Kidney (tissue), 13 donors: ENCODE measurements at regions not wholly inside any gene's neighbourhood (a gene's known extent, or its start where the extent isn't known, plus 50 kb on each side); places are given as distances from the start of the nearest gene placed in this dataset.
A peak's percentile ranks its signal among the peaks of the same experiment; 100 is the strongest.

Source experiments
- DNase-seq, 5 donors: peaks; one replicate each; pipeline ENCODE4 v3.0.0-alpha.2; 2013 to 2020
- FAIRE-seq: peaks from 2 replicates; lab custom pipeline; 2012; peaks lifted over from hg19 to GRCh38; lab: Jason Lieb, UNC
- H3K27ac ChIP-seq, 2 donors: one replicate each; pipeline ENCODE4 v1.7.0; 2013; ENCODE audit warnings: low read depth in 2 of 2, low read length in 2 of 2, inconsistent platforms in 1 of 2
- H3K27me3 ChIP-seq: one replicate; pipeline ENCODE4 v1.7.1; 2013; ENCODE audit warnings: low read length, inconsistent platforms; ENCODE audit not compliant: control insufficient read depth, insufficient read depth
- H3K36me3 ChIP-seq, 3 donors: one replicate each; pipeline versions ENCODE4 v1.7.0 to v1.7.1; 2013; ENCODE audit warnings: low read length in 3 of 3, control low read depth in 1 of 3, inconsistent platforms in 1 of 3; ENCODE audit not compliant: insufficient read depth in 3 of 3, control insufficient read depth in 2 of 3
- H3K4me1 ChIP-seq, 3 donors: one replicate each; pipeline versions ENCODE4 v1.7.0 to v1.7.1; 2013; ENCODE audit warnings: low read length in 3 of 3, inconsistent platforms in 1 of 3, low read depth in 1 of 3; ENCODE audit not compliant: control insufficient read depth in 2 of 3, insufficient read depth in 2 of 3
- H3K4me3 ChIP-seq, 3 donors: one replicate each; pipeline versions ENCODE4 v1.7.0 to v1.8.1; 2013; ENCODE audit warnings: low read length in 3 of 3, control low read depth in 1 of 3, inconsistent platforms in 1 of 3
- H3K9ac ChIP-seq, 3 donors: one replicate each; pipeline versions ENCODE4 v1.7.0 to v1.7.1; 2013; ENCODE audit warnings: low read length in 3 of 3, control low read depth in 1 of 3, inconsistent platforms in 1 of 3
- H3K9me3 ChIP-seq, 3 donors: one replicate each; pipeline versions ENCODE4 v1.7.0 to v1.7.1; 2013; ENCODE audit warnings: low read length in 3 of 3, control low read depth in 1 of 3, inconsistent platforms in 1 of 3; ENCODE audit not compliant: control insufficient read depth in 2 of 3, insufficient read depth in 1 of 3
- intact Hi-C: fragments of 100-400 bp; cut with DNase I; formaldehyde crosslinking; loops from one replicate; pipeline ENCODE4 v1.11.1; 2022
- TF ChIP-seq, protein P1 (sequence below): IDR thresholded peaks from 3 replicates; pipeline ENCODE4 v1.5.1; 2012; ENCODE audit warnings: mild to moderate bottlenecking, moderate library complexity, borderline replicate concordance; ENCODE audit not compliant: insufficient read depth; ENCODE audit errors: extremely low read depth
- donor health status: control.
- donor health status: control.
- donor health status: control.
- donor health status: control.
- donor health status: control.
- donor health status: DM: yes; HTN: yes; CAD: no.
- donor health status: Normal renal cell carcinoma (clear cell type).

DNA sequence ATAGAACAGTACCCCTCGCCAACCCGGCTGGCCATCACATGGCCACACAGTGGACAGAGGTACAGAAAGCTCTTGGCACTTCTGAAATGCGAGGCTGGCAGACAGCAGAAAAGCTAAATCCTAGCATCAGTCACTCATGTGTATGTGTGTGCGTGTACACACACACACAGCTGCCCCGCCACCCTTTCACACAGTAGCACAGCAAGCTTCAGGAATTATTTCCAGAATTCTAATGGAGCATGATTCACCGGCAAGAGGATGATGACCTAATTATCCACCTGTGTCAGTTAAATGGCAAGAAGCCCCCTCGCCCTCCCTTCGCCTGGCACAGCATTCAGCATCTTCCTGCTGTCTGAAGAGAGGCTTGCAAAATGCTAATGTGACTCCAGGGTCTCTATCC, 336.0 kb downstream of the SHANK2 start:
- no peak for FAIRE-seq
- no peak overlapping the region for H3K4me3 ChIP-seq
- intact Hi-C loops = no loop called here
- no peaks in the 10 kb centered on the region for H3K9me3 ChIP-seq
- H3K4me1 ChIP-seq = no peaks in the 10 kb centered on the region
- TF ChIP-seq, protein P1, sequence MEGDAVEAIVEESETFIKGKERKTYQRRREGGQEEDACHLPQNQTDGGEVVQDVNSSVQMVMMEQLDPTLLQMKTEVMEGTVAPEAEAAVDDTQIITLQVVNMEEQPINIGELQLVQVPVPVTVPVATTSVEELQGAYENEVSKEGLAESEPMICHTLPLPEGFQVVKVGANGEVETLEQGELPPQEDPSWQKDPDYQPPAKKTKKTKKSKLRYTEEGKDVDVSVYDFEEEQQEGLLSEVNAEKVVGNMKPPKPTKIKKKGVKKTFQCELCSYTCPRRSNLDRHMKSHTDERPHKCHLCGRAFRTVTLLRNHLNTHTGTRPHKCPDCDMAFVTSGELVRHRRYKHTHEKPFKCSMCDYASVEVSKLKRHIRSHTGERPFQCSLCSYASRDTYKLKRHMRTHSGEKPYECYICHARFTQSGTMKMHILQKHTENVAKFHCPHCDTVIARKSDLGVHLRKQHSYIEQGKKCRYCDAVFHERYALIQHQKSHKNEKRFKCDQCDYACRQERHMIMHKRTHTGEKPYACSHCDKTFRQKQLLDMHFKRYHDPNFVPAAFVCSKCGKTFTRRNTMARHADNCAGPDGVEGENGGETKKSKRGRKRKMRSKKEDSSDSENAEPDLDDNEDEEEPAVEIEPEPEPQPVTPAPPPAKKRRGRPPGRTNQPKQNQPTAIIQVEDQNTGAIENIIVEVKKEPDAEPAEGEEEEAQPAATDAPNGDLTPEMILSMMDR = no peak
- H3K27ac ChIP-seq = no peak overlapping the region
- H3K27me3 ChIP-seq = no peaks in the 10 kb centered on the region
- no peak overlapping the region for H3K9ac ChIP-seq
- H3K36me3 ChIP-seq = no peaks in the 10 kb centered on the region
- no peak for DNase-seq

DNA sequence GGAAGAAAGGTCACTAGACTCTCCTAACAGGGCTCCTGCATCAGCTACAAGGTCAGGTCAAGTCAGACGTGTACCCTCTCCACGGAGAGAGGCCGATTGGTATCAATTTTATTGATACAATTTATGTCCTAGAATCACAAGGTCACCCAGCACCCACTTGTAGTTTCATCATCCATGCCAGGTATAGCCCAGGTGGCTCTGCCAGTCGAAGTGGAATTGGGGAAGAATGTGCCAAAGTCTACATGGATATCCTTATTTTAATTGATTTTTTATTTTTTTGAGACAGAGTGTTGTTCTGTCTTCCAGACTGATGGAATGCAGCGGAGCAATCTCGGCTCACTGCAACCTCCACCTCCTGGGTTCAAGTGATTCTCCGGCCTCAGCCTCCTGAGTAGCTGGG, 334.1 kb downstream of the SHANK2 start:
- TF ChIP-seq, protein P1 = no peak
- Histone ChIP-seq H3K9me3 (peaks cover 0 to 8% (median 0%) of the 10 kb centered on the region in 3 donors), H3K9ac (no peak overlapping the region), H3K27me3 (no peaks in the 10 kb centered on the region), H3K4me3 (no peak overlapping the region), H3K36me3 (no peaks in the 10 kb centered on the region), H3K27ac (no peak overlapping the region), H3K4me1 (no peaks in the 10 kb centered on the region)
- intact Hi-C loops = no loop called here
- DNase-seq = no peak
- FAIRE-seq = no peak

DNA sequence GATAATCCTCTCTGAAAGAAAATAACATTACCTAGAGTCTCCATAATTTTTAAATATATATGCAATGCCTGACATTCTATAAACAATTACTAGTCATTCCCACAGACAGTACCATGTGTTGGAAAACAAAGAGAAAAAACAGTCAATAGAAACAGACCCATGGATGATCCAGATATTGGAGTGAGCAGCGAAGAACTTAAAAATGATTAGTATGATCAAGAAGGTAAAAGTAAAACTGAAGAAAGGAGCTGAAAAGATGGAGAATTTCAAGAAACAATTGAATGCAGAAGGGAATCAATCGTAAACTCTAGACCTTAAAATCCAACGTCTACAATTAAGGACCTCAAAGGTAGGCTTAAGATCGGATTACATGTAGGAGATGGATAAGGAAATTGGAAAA, 330.6 kb downstream of the SHANK2 start:
- no peaks in the 10 kb centered on the region for H3K4me1 ChIP-seq
- peaks cover 0 to 8% (median 0%) of the 10 kb centered on the region in 3 donors for H3K9me3 ChIP-seq
- no peaks in the 10 kb centered on the region for H3K27me3 ChIP-seq
- FAIRE-seq (no peak), DNase-seq (no peak)
- no peak overlapping the region for H3K9ac ChIP-seq
- H3K27ac ChIP-seq = no peak overlapping the region
- TF ChIP-seq, protein P1 = no peak
- H3K4me3 ChIP-seq = no peak overlapping the region
- H3K36me3 ChIP-seq = no peaks in the 10 kb centered on the region
- intact Hi-C loops = no loop called here

DNA sequence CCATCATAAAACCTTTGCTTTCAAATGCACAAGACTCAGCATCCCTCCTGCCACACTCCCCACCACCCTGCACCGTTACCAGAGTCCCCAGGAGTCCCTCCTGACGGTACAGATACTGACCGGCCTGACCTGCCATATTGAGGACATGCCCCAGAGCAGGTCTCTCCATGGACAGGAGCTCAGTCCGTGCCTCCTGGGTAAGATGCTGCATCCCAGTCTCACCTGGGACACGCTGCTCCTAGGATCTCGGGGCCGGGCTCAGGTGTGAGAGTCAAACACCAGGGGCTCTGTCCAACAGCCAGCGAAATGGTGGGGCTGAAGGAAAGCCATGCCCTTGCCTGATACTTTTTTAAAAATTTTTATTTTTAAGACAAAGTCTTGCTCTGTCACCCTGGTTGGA, 328.3 kb downstream of the SHANK2 start:
- H3K9me3 ChIP-seq = peaks cover 0 to 8% (median 0%) of the 10 kb centered on the region in 3 donors

More for the DNA sequence above, 328.3 kb downstream of the SHANK2 start:
- DNase-seq = peak in 1 of 5 donors; percentile 37
- H3K9ac ChIP-seq = no peak overlapping the region
- H3K36me3 ChIP-seq = no peaks in the 10 kb centered on the region
- intact Hi-C loops = no loop called here
- no peak for FAIRE-seq
- no peak overlapping the region for H3K4me3 ChIP-seq
- TF ChIP-seq, protein P1 = no peak
- H3K4me1 ChIP-seq = no peaks in the 10 kb centered on the region
- no peak overlapping the region for H3K27ac ChIP-seq
- no peaks in the 10 kb centered on the region for H3K27me3 ChIP-seq
